Fibroblast of lung (primary cell): ENCODE measurements at regions not wholly inside any gene's neighbourhood (a gene's known extent, or its start where the extent isn't known, plus 50 kb on each side); places are given as distances from the start of the nearest gene placed in this dataset.

Experiments
- DNase-seq, 2 donors: peaks; one replicate each; pipeline versions ENCODE4 v3.0.0 to v3.0.0-alpha.2; 2010; ENCODE audit warnings: low read depth in 2 of 2
- H2AFZ ChIP-seq: 2 replicates; pipeline ENCODE4 v1.5.1; 2012; ENCODE audit warnings: low read length, control low read depth, inconsistent platforms
- H3K27ac ChIP-seq: 2 replicates; pipeline ENCODE4 v1.5.1; 2011; ENCODE audit warnings: low read length, control low read depth; ENCODE audit not compliant: insufficient read depth
- H3K27me3 ChIP-seq: 2 replicates; pipeline ENCODE4 v1.5.1; 2011; ENCODE audit warnings: mild to moderate bottlenecking, low read length; ENCODE audit not compliant: control insufficient read depth, insufficient read depth
- H3K36me3 ChIP-seq: 2 replicates; pipeline ENCODE4 v1.5.1; 2011; ENCODE audit warnings: low read length; ENCODE audit not compliant: control insufficient read depth, insufficient read depth
- H3K4me1 ChIP-seq: 2 replicates; pipeline ENCODE4 v1.5.1; 2011; ENCODE audit warnings: low read length; ENCODE audit not compliant: control insufficient read depth, insufficient read depth; ENCODE audit errors: extremely low read depth
- H3K4me2 ChIP-seq: 2 replicates; pipeline ENCODE4 v1.5.1; 2011; ENCODE audit warnings: low read length, control low read depth; ENCODE audit not compliant: insufficient read depth; ENCODE audit errors: extremely low read depth
- H3K4me3 ChIP-seq, 4 experiments: fragments of 200-600 bp in 1 of 4; sonication (generic) in 1 of 4; replicated peaks in 1 of 4; 2 replicates each; pipeline ENCODE4 v1.5.1; 2011 to 2016; ENCODE audit warnings: low read length in 4 of 4, low read depth in 3 of 4, mild to moderate bottlenecking in 3 of 4, control low read depth in 2 of 4, inconsistent platforms in 1 of 4, mixed read lengths in 1 of 4; ENCODE audit not compliant: insufficient read depth in 1 of 4; ENCODE audit errors: control extremely low read depth in 1 of 4
- H3K79me2 ChIP-seq: 2 replicates; pipeline ENCODE4 v1.5.1; 2012; ENCODE audit warnings: mild to moderate bottlenecking, low read length, inconsistent platforms; ENCODE audit not compliant: control insufficient read depth, insufficient read depth
- H3K9ac ChIP-seq: 2 replicates; pipeline ENCODE4 v1.5.1; 2011; ENCODE audit warnings: mild to moderate bottlenecking, low read length, control low read depth; ENCODE audit not compliant: insufficient read depth
- H3K9me3 ChIP-seq: 2 replicates; pipeline ENCODE4 v1.5.1; 2012; ENCODE audit warnings: low read depth, low read length; ENCODE audit not compliant: control insufficient read depth, insufficient read depth
- H4K20me1 ChIP-seq: 2 replicates; pipeline ENCODE4 v1.5.1; 2011; ENCODE audit warnings: low read length; ENCODE audit not compliant: control insufficient read depth, insufficient read depth; ENCODE audit errors: extremely low read depth
- CTCF ChIP-seq, 2 donors: IDR thresholded peaks in 1 of 2; conservative IDR thresholded peaks in 1 of 2; 1 replicate in 1 of 2; 2 replicates in 1 of 2; pipeline ENCODE4 v1.5.1; 2011 to 2012; ENCODE audit warnings: low read length in 2 of 2, control low read depth in 1 of 2, inconsistent platforms in 1 of 2, low read depth in 1 of 2, mild to moderate bottlenecking in 1 of 2
- EZH2 ChIP-seq: IDR thresholded peaks from 2 replicates; pipeline ENCODE4 v1.5.1; 2012; ENCODE audit warnings: low read length, control low read depth, mild to moderate bottlenecking; ENCODE audit errors: missing control alignments

DNA sequence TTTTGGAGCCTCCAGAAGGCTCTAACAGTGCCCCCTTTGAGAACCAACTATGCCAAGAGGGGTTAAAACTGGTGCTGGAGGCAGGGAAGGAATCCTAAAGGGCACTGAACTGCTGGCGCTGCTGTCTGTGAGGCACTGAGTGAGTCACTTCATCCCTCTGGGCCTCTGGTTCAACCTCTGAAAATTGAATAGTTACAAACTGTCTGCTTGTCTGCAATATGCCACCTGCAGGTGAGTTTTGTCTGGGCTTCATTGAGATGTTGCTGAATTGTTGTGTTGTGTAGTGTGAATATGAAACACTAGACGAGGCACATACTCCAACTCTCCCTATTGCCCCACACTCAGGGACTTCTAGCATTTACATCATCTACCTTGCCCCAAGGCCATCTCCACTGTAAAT is 68.0 kb downstream of the GRIN2B start:
- Histone ChIP-seq H3K27me3 (no peaks in the 10 kb centered on the region), H3K4me3 (no peak overlapping the region), H3K9ac (no peak overlapping the region), H3K4me1 (no peaks in the 10 kb centered on the region), H3K36me3 (no peaks in the 10 kb centered on the region), H3K27ac (no peak overlapping the region), H4K20me1 (no peaks in the 10 kb centered on the region), H3K79me2 (no peaks in the 10 kb centered on the region), H3K4me2 (no peak overlapping the region), H3K9me3 (no peaks in the 10 kb centered on the region), H2AFZ (no peak overlapping the region)
- DNase-seq, result no peak
- TF ChIP-seq EZH2, result no peak
- no peak for TF ChIP-seq CTCF (conservative IDR thresholded peaks at IDR 0.05 in 1 of 2, IDR thresholded peaks at IDR 0.05 in 1 of 2; ENCODE audit: low read depth in 1 of 2, low read length in 2 of 2)

DNA sequence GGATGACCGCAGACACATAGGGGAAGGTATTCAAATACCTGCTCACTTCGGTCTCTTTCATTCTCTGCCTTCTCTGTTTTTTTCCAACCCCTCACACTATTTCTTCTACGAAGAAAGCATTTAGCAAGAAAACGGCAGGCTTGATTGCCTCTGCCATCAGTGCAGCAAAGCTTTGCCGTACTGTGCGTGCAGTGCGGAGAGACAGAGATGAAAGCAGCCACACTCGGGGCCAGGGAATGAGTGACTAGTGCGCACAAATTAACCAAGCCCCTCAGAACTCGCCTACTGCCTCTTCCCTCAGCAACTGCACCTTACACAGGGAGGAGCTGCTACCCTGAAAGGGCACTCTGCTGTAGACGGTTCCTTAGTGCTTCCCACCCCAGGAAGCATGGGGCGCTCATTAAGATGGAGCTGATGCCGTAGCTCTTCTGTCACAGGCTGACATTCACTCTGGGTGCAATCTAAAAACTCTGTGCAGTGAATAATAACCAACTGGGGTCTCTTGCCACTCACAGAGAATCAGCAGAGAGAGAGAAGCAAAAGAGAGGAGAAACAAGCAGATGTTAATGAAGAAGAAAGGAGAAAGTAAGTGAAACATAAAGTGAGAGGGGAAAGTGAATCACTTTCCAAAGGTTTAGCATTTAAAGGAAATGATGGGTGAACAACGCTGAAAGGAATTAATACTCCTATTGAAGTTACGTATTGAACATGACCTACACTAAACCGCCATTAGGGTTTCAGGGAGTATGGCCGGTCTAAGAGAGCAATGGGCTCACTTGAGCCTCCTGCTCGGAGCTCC is 69.4 kb downstream of the GRIN2B start:
- no peak overlapping the region for H3K4me3 ChIP-seq
- TF ChIP-seq CTCF (conservative IDR thresholded peaks at IDR 0.05 in 1 of 2, IDR thresholded peaks at IDR 0.05 in 1 of 2; ENCODE audit: low read depth in 1 of 2, low read length in 2 of 2) (no peak), EZH2 (no peak)

GRCh38 chr12:13905794-13906193 is 75.6 kb downstream of the GRIN2B start:
- H3K4me1 ChIP-seq, result no peaks in the 10 kb centered on the region
- H3K9ac ChIP-seq, result no peak overlapping the region
- no peaks in the 10 kb centered on the region for H3K79me2 ChIP-seq
- H4K20me1 ChIP-seq, result no peaks in the 10 kb centered on the region
- no peak overlapping the region for H2AFZ ChIP-seq
- no peak overlapping the region for H3K27ac ChIP-seq
- DNase-seq, result no peak
- H3K36me3 ChIP-seq, result no peaks in the 10 kb centered on the region
- TF ChIP-seq EZH2 (no peak), CTCF (conservative IDR thresholded peaks at IDR 0.05 in 1 of 2, IDR thresholded peaks at IDR 0.05 in 1 of 2; ENCODE audit: low read depth in 1 of 2, low read length in 2 of 2) (no peak)
- H3K27me3 ChIP-seq, result no peaks in the 10 kb centered on the region
- no peak overlapping the region for H3K4me2 ChIP-seq
- H3K9me3 ChIP-seq, result no peaks in the 10 kb centered on the region
- H3K4me3 ChIP-seq, result no peak overlapping the region

More for the DNA sequence above, 69.4 kb downstream of the GRIN2B start:
- H4K20me1 ChIP-seq, result no peaks in the 10 kb centered on the region
- no peaks in the 10 kb centered on the region for H3K27me3 ChIP-seq
- H3K36me3 ChIP-seq, result no peaks in the 10 kb centered on the region
- no peak overlapping the region for H3K4me2 ChIP-seq
- no peaks in the 10 kb centered on the region for H3K4me1 ChIP-seq
- no peaks in the 10 kb centered on the region for H3K9me3 ChIP-seq
- H3K27ac ChIP-seq, result no peak overlapping the region
- no peak for DNase-seq
- no peaks in the 10 kb centered on the region for H3K79me2 ChIP-seq
- no peak overlapping the region for H3K9ac ChIP-seq
- H2AFZ ChIP-seq, result no peak overlapping the region
